GM20000 (cell line): ENCODE measurements at regions not wholly inside any gene's neighbourhood (a gene's known extent, or its start where the extent isn't known, plus 50 kb on each side); places are given as distances from the start of the nearest gene placed in this dataset.

Experiments used
- DNase-seq: peaks from one replicate; pipeline ENCODE4 v3.0.0; 2012; ENCODE audit warnings: low spot score
- CTCF ChIP-seq: IDR thresholded peaks from 2 replicates; pipeline ENCODE4 v1.5.1; 2012; ENCODE audit warnings: mild to moderate bottlenecking, control low read depth; ENCODE audit errors: extremely low read depth, missing control alignments

GRCh38 chr3:82783194-82783593 is 1021.7 kb upstream of the GBE1 start:
- DNase-seq: no peak
- TF ChIP-seq CTCF: no peak

- TF ChIP-seq CTCF: no peak
- no peak for DNase-seq
Observed at GRCh38 chr3:82773207-82773606, 1011.8 kb upstream of the GBE1 start.

GRCh38 chr3:82764521-82764920 is 1003.1 kb upstream of the GBE1 start:
- no peak for TF ChIP-seq CTCF
- DNase-seq: no peak

GRCh38 chr3:82761858-82762257 is 1000.4 kb upstream of the GBE1 start:
- DNase-seq: no peak

GRCh38 chr3:82745544-82745943 is 984.1 kb upstream of the GBE1 start:
- TF ChIP-seq CTCF: no peak
- no peak for DNase-seq

More at GRCh38 chr3:82761858-82762257, 1000.4 kb upstream of the GBE1 start:
- TF ChIP-seq CTCF: no peak

- DNase-seq: no peak
- TF ChIP-seq CTCF: no peak
Observed at GRCh38 chr3:82743196-82743595, 981.8 kb upstream of the GBE1 start.

- TF ChIP-seq CTCF: no peak
- DNase-seq: no peak
Observed at GRCh38 chr3:82741346-82741745, 979.9 kb upstream of the GBE1 start.
